ENCODE measurements at regions not wholly inside any gene's neighbourhood (a gene's known extent, or its start where the extent isn't known, plus 50 kb on each side); places are given as distances from the start of the nearest gene placed in this dataset.

- TF ChIP-seq, protein P1, sequence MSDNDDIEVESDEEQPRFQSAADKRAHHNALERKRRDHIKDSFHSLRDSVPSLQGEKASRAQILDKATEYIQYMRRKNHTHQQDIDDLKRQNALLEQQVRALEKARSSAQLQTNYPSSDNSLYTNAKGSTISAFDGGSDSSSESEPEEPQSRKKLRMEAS (IDR thresholded peaks at IDR 0.05): no peak
- TF ChIP-seq GTF2F1 (IDR thresholded peaks at IDR 0.05; ENCODE audit: borderline replicate concordance, low read depth, low read length) (no peak), CBX8 (IDR thresholded peaks at IDR 0.05; ENCODE audit: borderline replicate concordance, low read depth, low read length) (no peak), EZH2 (IDR thresholded peaks at IDR 0.05; ENCODE audit: low read depth, low read length, severe bottlenecking) (no peak), TAF1 (IDR thresholded peaks at IDR 0.05; ENCODE audit: low read depth, low read length) (no peak), NANOG (IDR thresholded peaks at IDR 0.05; ENCODE audit: insufficient read depth, low read depth, low read length, poor library complexity, severe bottlenecking) (no peak), ASH2L (IDR thresholded peaks at IDR 0.05; ENCODE audit: low read length) (no peak), SIRT6 (IDR thresholded peaks at IDR 0.05; ENCODE audit: low read length) (no peak)
- TF ChIP-seq, protein P2, sequence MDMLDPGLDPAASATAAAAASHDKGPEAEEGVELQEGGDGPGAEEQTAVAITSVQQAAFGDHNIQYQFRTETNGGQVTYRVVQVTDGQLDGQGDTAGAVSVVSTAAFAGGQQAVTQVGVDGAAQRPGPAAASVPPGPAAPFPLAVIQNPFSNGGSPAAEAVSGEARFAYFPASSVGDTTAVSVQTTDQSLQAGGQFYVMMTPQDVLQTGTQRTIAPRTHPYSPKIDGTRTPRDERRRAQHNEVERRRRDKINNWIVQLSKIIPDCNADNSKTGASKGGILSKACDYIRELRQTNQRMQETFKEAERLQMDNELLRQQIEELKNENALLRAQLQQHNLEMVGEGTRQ (IDR thresholded peaks at IDR 0.05; ENCODE audit: low read length): no peak
Measured at GRCh38 chr2:15765211-15765610, 173.5 kb downstream of the DDX1 start (continued).
